Activated T-cell treated with anti-CD3 and anti-CD28 coated beads, Interleukin-2, amount 50 U/mL, for 72 hours (primary cell): ENCODE measurements at regions not wholly inside any gene's neighbourhood (a gene's known extent, or its start where the extent isn't known, plus 50 kb on each side); places are given as distances from the start of the nearest gene placed in this dataset.

Source experiments
- ATAC-seq, 2 donors: fragments of 150-1000 bp; cut with Tn5 transposase; replicated peaks in 1 of 2; 2 replicates each; pipeline ENCODE4 v1.10.0; 2021; ENCODE audit warnings: moderate library complexity in 2 of 2, mild to moderate bottlenecking in 1 of 2
- DNase-seq, 2 donors: peaks; one replicate each; pipeline ENCODE4 v3.0.0; 2021 to 2022; ENCODE audit warnings: mixed read lengths in 1 of 2
- H3K27ac Mint-ChIP-seq: one replicate; pipeline ENCODE4 v1.8.0; 2022; ENCODE audit warnings: mild to moderate bottlenecking, moderate library complexity, mixed read lengths
- H3K27me3 Mint-ChIP-seq: one replicate; pipeline ENCODE4 v1.8.0; 2022; ENCODE audit warnings: low read depth, mixed read lengths
- H3K36me3 Mint-ChIP-seq, 2 donors: one replicate each; pipeline ENCODE4 v1.8.0; 2022; ENCODE audit warnings: mixed read lengths in 2 of 2, mild to moderate bottlenecking in 1 of 2; ENCODE audit not compliant: insufficient read depth in 2 of 2
- H3K4me1 Mint-ChIP-seq: one replicate; pipeline ENCODE4 v1.8.0; 2022; ENCODE audit warnings: low read depth, mixed read lengths
- H3K4me3 Mint-ChIP-seq, 2 donors: one replicate each; pipeline ENCODE4 v1.8.0; 2022; ENCODE audit warnings: mild to moderate bottlenecking in 2 of 2, mixed read lengths in 2 of 2, moderate library complexity in 2 of 2
- H3K9me3 Mint-ChIP-seq, 2 donors: one replicate each; pipeline ENCODE4 v1.8.0; 2022; ENCODE audit warnings: mixed read lengths in 2 of 2

DNA sequence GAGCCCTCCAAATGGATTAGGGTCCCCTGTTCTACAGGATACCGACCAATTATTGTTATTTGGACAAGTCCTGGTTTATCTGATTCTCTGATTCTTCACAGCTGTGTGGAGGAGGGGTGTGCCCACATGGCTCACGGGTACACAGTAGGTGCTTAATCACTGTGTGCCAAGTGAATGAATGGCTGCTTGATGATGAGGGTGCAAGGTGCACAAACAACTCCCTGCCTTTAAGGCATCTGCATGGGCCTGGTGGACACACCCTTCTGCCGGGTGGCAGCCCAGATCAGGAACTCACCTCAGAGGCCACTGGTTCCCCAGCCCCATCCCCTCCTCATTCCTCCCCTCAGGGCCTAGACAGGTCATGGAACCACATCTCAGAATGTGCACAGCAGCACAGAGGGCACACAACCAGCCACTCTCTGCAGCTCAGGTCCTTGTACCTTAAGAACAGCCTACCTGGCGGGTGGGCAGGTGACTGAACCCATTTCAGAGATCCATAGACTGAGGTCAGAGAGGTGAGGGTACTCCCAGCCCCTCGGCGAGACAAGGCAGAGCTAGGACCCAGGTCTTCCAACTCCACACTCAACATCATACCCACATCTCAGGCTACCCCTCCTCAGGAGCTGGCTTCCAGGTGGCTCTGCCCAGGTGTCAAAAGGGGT is 50.3 kb downstream of the SHANK2 start:
- no peaks in the 10 kb centered on the region for H3K27me3 Mint-ChIP-seq

DNA sequence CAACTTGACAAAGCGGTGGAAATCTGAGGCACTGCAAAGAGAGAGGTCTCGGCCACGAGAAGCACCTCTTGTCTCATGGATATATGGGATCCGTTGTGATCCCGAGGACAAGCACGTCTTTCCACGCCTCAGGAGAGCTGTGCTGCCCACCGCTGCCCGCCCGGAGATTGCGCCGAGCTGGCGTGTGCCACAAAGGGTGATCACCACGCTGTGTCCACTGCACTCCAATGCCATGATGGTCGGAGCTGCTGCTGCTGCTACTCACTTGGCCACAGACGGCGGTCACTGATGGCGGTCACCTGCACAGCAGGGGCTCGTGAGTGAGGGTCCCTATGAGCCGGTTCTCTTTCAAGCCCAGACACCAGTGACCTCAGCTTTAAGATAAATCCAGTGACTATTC is 51.1 kb downstream of the SHANK2 start:
- Mint-ChIP-seq H3K36me3 (no peaks in the 10 kb centered on the region), H3K27me3 (no peaks in the 10 kb centered on the region), H3K9me3 (no peaks in the 10 kb centered on the region), H3K27ac (no peak overlapping the region), H3K4me3 (no peak overlapping the region), H3K4me1 (no peaks in the 10 kb centered on the region)
- ATAC-seq (no peak), DNase-seq (no peak)

More for the DNA sequence above, 50.3 kb downstream of the SHANK2 start:
- ATAC-seq (no peak), DNase-seq (no peak)
- H3K27ac Mint-ChIP-seq = no peak overlapping the region
- H3K36me3 Mint-ChIP-seq = peaks cover 0 to 3% of the 10 kb centered on the region in 2 donors
- no peaks in the 10 kb centered on the region for H3K4me1 Mint-ChIP-seq
- no peaks in the 10 kb centered on the region for H3K9me3 Mint-ChIP-seq
- no peak overlapping the region for H3K4me3 Mint-ChIP-seq

DNA sequence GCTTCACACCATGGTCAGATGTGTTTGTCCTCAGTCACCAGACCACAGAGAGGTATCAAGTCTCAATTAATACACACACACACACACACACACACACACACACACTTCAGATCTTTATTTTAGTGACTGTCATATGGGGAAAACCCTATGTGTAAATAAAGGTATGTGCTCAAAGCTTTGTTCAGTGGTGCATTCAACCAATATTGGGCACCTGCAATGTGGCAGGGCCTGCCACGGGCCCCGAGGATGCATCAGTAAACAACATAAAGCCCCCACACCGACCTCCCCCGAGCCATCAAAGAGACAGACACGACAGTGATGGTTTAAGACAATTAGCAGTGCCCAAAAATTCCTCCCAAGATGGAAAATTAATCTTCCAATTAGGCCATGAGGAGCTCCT is 51.6 kb downstream of the SHANK2 start:
- no peaks in the 10 kb centered on the region for H3K27me3 Mint-ChIP-seq
- no peaks in the 10 kb centered on the region for H3K4me1 Mint-ChIP-seq
- H3K4me3 Mint-ChIP-seq = no peak overlapping the region
- no peaks in the 10 kb centered on the region for H3K36me3 Mint-ChIP-seq
- DNase-seq (no peak), ATAC-seq (no peak)
- H3K27ac Mint-ChIP-seq = no peak overlapping the region
- no peaks in the 10 kb centered on the region for H3K9me3 Mint-ChIP-seq

DNA sequence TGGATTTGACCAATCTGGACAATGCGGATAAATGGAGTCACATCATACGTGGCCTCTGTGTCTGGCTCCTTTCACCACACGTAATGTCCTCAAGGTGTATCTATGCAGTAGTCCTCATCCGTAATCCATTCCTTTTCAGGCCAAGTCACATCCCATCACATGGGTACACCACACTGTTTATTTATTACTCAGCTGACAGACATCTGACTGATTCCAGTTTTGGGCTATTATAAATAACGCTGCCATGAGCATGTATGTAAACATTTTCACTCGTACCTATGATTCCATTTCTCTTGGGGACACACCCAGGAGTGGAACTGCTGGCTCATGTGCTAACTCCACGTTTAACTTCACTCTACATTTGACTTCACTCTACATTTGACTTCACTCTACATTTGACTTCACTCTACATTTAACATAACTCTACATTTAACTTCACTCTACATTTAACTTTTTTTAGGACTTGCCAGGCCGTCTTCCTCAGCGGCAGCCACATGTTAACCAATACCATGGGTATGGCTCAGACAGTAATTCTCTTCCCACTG is 52.1 kb downstream of the SHANK2 start:
- Mint-ChIP-seq H3K4me1 (no peaks in the 10 kb centered on the region), H3K27ac (no peak overlapping the region), H3K9me3 (no peaks in the 10 kb centered on the region), H3K36me3 (no peaks in the 10 kb centered on the region), H3K27me3 (no peaks in the 10 kb centered on the region), H3K4me3 (no peak overlapping the region)
- ATAC-seq = no peak
- DNase-seq = no peak

DNA sequence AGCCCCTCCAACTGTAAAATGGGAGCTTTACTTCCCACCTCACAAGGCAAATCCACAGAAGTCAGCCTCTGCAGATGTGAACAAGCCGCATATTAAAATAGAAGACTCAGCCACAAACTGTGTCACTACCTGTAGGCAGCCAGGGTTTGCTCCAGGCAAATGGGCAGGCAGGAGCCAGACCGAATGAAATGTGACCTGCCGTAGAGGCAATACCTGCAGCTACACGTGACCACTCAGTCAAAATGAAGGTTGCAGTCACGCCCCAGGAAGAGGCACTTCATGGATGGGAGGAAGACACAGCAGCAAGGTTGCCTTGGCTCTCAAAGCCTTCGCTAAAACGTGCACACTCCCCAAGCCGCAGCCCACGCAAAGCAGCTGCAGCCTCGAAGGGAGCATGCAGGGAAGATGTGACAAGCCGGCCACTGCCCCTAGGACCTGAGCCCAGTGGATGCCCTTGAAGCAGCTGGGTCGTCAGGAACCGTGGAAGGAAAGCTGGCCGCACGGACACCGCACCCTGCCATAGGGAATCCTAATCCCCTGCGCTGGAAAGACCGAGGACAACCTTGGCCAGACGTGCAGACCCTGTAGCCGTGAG is 53.1 kb downstream of the SHANK2 start:
- Mint-ChIP-seq H3K4me3 (no peak overlapping the region), H3K27me3 (no peaks in the 10 kb centered on the region), H3K4me1 (no peaks in the 10 kb centered on the region), H3K36me3 (no peaks in the 10 kb centered on the region), H3K9me3 (no peaks in the 10 kb centered on the region), H3K27ac (no peak overlapping the region)
- no peak for DNase-seq
- no peak for ATAC-seq

DNA sequence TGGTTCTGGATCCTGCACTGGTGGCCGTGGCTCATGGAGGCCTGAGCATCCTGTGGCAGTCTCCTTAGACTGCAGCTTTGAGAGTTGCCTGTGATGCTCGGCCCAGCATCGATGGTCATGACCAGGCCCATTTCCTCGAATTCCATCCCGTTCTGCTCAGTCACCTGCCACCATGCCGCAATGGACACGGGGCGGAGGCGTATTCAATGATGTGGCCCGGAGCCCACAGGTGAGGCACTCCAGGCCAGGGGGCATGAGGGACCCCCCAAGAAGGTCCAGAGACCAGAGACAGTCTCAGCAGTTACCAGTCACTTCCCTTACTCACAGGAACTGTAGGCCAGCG is 53.6 kb downstream of the SHANK2 start:
- DNase-seq (no peak), ATAC-seq (no peak)
- no peak overlapping the region for H3K27ac Mint-ChIP-seq
- H3K27me3 Mint-ChIP-seq = no peaks in the 10 kb centered on the region
- no peaks in the 10 kb centered on the region for H3K4me1 Mint-ChIP-seq
- H3K4me3 Mint-ChIP-seq = no peak overlapping the region
- no peaks in the 10 kb centered on the region for H3K36me3 Mint-ChIP-seq
- H3K9me3 Mint-ChIP-seq = no peaks in the 10 kb centered on the region

DNA sequence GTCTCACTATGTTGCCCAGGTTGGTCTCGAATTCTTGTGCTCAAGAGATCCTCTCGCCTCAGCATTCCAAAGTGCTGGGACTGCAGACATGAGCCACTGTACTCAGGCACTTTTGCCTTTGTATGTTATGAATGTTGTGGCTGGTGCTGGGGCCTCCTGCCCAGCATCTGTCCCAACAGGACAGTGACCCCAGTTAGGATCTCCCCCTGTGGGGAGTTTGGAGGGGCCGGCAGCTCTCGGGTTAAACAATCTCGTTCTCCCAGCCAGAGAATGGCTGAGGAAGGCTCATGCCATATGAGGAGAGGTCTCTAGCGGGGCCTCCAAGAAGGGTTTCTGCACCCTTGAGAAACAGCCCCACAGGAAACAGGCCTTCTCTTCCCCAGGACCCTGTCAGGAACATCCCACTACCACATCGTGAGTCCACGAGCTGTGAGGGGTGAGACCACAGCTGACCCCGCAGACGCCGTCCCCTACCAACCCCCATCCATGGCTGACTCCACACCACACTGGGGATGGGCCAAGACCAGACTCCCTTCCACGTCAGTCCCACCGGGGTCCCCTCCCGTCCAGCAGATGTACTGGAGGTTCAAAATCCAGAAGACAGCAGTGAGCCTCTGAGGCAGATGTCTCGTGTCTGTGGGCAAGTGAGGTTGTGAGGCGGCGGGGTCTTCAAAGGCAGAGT is 54.1 kb downstream of the SHANK2 start:
- no peaks in the 10 kb centered on the region for H3K4me1 Mint-ChIP-seq
- ATAC-seq = no peak

DNA sequence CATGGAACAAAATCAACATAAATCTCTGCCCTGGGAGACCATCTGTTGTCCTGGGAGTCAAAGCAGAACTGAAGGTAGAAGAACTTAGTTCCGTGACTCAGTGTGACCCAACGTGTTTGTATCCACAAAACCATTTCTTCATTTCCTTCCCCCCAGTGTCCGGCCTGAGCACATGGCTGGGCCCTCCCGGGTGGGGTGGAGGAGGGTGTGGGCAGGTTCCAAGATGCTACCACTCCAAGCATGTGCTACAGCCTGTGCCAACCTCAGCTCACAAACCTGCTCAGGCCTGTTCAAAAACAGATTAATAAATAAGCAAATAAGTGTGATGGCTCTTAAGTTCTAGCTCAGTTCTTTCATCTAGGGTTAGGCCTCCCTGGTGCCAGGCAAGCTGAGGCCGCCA is 55.3 kb downstream of the SHANK2 start:
- Mint-ChIP-seq H3K36me3 (no peaks in the 10 kb centered on the region), H3K4me3 (no peak overlapping the region), H3K27ac (no peak overlapping the region), H3K27me3 (no peaks in the 10 kb centered on the region), H3K4me1 (no peaks in the 10 kb centered on the region), H3K9me3 (no peaks in the 10 kb centered on the region)
- DNase-seq (no peak), ATAC-seq (no peak)

More for the DNA sequence above, 54.1 kb downstream of the SHANK2 start:
- no peak for DNase-seq
- Mint-ChIP-seq H3K9me3 (no peaks in the 10 kb centered on the region), H3K36me3 (no peaks in the 10 kb centered on the region), H3K27ac (no peak overlapping the region), H3K27me3 (no peaks in the 10 kb centered on the region), H3K4me3 (no peak overlapping the region)

DNA sequence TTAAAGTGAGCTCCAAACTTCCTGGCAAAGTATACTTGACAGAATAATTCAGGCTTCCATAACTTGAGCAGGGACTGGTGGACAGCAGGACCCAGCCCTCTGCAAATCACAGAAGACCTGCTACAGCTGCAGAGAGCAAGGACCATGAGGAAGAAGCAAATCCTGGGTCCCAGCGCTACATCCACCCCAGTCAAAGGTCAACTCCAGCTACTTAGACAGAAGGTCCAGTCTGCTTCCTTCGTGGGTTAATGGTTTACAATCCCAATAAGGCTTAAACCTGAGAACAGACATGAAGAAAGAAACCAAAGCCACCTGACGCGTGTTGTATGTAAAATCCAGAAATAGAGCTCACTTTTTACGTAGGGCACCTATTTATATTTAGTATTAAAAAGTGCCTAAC is 57.7 kb downstream of the SHANK2 start:
- no peaks in the 10 kb centered on the region for H3K4me1 Mint-ChIP-seq
- no peaks in the 10 kb centered on the region for H3K36me3 Mint-ChIP-seq
- ATAC-seq (no peak), DNase-seq (no peak)
- no peak overlapping the region for H3K27ac Mint-ChIP-seq
- H3K27me3 Mint-ChIP-seq = no peaks in the 10 kb centered on the region
- no peak overlapping the region for H3K4me3 Mint-ChIP-seq
- no peaks in the 10 kb centered on the region for H3K9me3 Mint-ChIP-seq

DNA sequence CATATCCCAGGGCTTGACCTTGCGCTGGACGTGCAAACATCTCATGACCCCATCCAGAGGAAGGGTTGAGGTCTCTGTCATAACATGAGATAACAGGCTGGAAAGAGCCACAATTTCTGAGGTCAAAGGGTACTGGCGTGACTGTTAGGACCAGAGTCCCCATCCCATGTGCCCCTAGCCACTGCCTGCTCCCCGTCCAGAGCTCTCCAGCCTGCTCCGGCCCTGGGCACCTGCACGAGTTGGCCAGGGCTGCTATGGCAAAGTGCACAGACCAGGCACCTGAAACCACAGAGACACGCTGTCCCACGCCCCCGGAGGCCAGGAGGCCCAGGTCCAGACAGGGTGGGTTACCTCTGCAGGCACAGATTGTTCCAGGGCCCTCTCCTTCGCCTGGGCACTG is 58.9 kb downstream of the SHANK2 start:
- no peaks in the 10 kb centered on the region for H3K9me3 Mint-ChIP-seq
- no peak for DNase-seq
- no peak for ATAC-seq
- no peak overlapping the region for H3K27ac Mint-ChIP-seq
- H3K4me1 Mint-ChIP-seq = no peaks in the 10 kb centered on the region
- H3K36me3 Mint-ChIP-seq = no peaks in the 10 kb centered on the region
- H3K4me3 Mint-ChIP-seq = no peak overlapping the region
- no peaks in the 10 kb centered on the region for H3K27me3 Mint-ChIP-seq

DNA sequence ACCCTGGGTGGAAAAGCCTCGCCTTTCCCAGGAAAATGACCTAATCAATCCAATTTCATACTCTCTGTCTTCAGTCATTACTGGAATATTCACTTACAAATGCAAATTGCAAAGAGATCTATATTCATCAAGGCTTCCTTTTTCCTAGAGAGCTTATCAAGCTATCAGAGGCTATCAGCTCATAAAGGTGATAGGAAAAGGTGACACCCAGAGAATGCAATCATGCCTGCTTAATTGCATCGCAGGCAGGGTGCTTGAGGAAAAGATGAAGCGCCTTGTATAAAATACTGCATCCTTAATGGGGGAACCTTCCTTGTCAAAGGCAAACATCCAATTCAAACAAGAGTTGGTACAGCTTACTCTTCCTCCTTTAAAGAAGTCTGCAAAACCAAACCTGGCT is 59.7 kb downstream of the SHANK2 start:
- Mint-ChIP-seq H3K4me1 (no peaks in the 10 kb centered on the region), H3K27me3 (no peaks in the 10 kb centered on the region), H3K4me3 (no peak overlapping the region), H3K27ac (no peak overlapping the region), H3K36me3 (no peaks in the 10 kb centered on the region), H3K9me3 (no peaks in the 10 kb centered on the region)
- DNase-seq = no peak
- no peak for ATAC-seq

DNA sequence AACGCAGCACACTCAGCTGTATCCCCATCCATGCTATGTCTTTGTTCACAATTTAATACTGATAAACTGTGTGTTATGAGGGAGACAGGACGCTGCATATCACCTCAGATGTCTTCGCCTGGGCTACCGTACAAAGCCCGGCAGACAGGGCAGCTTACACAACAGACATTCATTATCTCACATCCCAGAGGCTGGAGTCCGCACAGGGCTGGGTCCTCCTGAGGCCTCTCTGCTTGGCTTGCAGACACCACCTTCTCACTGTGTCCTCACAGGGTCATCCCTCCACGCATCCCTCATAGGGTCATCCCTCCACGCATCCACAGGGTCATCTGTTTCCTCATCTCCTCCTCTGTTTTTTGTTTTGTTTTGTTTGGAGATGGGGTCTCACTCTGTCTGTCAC is 61.2 kb downstream of the SHANK2 start:
- no peaks in the 10 kb centered on the region for H3K9me3 Mint-ChIP-seq
- no peak for DNase-seq
- no peaks in the 10 kb centered on the region for H3K27me3 Mint-ChIP-seq
- no peaks in the 10 kb centered on the region for H3K36me3 Mint-ChIP-seq
- no peak for ATAC-seq
- H3K4me1 Mint-ChIP-seq = no peaks in the 10 kb centered on the region
- H3K27ac Mint-ChIP-seq = no peak overlapping the region
- no peak overlapping the region for H3K4me3 Mint-ChIP-seq

DNA sequence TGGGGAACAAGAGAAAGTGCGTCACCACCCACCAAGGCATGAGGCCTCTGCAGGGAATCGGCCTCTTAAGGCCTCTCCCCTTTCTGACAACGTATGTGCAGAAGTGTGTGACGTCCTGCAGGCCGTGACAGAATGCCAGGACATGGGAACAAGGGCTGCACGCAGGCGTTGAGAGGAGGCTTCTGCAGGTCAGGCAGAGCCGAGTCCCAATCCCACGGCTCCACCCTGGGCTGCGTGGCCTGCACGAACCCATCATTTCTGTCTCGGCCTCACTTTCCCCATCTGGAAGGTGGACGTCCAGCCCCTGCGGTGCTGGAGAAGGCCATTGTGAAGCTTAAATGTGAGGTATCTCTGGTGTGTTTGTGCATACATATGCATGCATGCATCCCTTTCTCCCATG is 61.8 kb downstream of the SHANK2 start:
- ATAC-seq (no peak), DNase-seq (no peak)
- H3K4me3 Mint-ChIP-seq = no peak overlapping the region
- no peaks in the 10 kb centered on the region for H3K4me1 Mint-ChIP-seq
- no peaks in the 10 kb centered on the region for H3K9me3 Mint-ChIP-seq
- H3K27me3 Mint-ChIP-seq = no peaks in the 10 kb centered on the region
- no peak overlapping the region for H3K27ac Mint-ChIP-seq
- no peaks in the 10 kb centered on the region for H3K36me3 Mint-ChIP-seq
